HG02943 (cell line): ENCODE measurements at regions not wholly inside any gene's neighbourhood (a gene's known extent, or its start where the extent isn't known, plus 50 kb on each side); places are given as distances from the start of the nearest gene placed in this dataset.
"Not testable (repeated sequence)": the region's sequence is repeated elsewhere in the genome, so short reads cannot be mapped to it uniquely, and the experiment has no call there.

Experiments
- ATAC-seq: cut with Tn5 transposase; IDR thresholded peaks from one replicate; pipeline ENCODE4 v1.9.1; 2021; ENCODE audit warnings: mild to moderate bottlenecking, low read depth, moderate library complexity; ENCODE audit not compliant: unreplicated experiment

DNA sequence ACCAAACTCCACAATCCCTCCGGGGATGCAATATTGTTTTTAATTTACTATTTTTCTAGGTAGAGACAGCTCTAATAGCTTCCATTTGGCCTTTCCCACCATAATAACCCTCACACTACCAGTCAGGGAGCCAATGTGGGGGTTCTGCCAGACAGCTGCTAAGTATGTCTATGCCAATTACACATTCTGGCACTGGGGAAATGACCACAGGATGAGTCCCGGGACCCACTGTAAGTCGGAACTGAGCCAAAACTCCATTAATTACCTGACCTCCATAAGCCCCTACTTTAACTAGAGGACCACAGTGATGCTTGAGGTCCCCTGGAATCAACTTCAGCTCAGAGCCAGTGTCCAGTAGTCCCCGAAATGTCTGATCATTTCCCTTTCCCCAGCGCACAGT, 95.2 kb upstream of the USP25 start:
- not testable (repeated sequence) for ATAC-seq

DNA sequence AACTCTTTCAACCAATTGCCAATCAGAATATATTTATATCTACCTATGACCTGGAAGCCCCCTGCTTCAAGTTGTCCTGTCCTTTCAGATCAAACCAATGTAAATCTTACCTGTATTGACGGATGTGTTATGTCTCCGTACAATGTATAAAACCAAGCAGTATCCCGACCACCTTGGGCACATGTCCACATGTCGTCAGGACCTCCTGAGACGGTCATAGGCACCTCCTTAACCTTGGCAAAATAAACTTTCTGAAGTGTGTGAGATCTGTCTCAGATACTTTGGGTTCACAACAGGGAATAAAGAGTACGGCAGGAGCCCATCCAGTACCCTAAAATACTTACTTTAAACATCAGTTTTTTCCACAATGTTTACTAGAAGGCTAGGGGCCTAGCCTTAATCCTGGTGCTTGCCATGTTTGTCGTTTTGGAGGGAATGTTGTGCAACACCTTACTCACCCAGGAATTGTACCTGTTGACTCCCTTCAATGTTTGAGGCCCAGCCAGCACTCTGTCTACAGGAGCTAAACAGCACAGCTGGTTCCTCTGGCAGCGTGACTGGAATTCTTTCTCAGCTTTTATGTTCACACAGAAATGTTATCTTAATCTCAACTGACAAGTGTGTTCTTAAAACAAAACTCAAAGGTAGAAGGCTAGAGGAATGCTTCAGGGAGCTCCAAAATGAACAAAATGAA, 90.8 kb upstream of the USP25 start:
- no peak for ATAC-seq

DNA sequence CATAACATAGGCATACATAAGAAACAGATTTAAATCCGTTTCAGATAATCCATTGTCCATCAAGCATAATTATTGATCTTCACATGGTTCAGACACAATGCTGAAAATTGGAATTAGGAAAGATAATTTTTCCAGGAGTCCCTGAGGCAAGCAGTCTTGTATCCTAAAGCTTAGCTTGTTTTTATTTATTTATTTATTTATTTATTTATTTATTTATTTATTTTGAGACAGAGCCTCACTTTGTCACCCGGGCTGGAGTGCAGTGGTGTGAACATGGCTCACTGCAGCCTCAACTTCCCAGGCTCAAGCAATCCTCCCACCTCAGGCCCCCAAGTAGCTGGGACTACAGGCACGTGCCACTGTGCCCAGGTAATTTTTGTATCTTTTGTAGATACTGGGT, 89.7 kb upstream of the USP25 start:
- ATAC-seq, result not testable (repeated sequence)

DNA sequence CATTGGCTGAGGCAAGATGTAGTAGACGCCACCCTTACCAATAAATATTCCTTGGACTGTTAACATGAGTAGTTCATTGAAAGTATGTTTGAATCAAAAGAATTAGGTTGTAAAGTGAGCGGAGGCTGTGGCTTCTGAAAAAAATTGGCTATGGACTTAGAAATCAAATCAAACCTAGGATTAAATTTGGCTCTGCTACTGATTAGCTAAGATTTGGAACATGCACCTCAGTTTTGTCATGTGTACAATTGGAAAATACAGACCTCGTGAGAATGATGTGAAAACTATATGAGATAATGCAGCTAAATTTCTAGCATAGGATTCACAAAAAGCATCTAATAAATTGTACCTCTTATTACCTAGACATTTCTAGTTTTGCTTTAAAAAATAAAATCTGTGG, 85.3 kb upstream of the USP25 start:
- ATAC-seq, result no peak

DNA sequence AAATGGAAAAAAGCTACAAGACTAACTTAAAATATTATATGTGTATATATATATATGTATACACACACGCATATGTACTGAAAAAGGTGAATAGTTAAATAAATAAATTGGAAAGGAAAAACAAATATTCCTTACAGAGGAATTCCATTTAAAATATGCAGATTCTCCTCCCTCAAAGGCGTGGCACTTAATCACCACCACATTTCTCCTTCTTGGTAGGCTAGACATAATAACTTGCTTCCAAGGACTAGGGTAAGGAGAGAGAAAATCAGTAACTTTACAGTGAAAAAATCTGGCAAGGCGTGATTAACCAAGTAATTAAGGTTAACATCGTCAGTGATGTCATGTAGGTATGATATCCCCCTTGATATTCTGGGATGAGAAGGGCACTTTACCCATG, 84.0 kb upstream of the USP25 start:
- no peak for ATAC-seq

DNA sequence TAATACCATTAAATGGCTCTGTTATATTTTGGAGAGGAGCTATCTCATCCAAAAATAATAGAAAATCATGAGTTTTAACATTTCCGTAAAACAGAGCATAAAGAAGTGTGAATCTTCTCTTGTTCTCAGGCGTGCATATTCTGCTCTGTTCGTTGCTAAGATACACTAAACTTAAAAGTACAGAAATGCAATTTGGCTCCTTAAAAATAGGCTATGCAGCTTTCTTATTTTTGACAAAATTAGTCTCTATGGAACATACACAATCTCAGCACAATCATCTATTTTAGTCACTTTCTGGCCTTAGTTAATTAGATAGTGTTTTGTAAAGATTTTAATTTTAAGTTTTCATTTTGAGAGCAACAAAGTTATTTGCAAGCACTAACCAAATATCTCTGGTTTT, 79.0 kb upstream of the USP25 start:
- no peak for ATAC-seq

DNA sequence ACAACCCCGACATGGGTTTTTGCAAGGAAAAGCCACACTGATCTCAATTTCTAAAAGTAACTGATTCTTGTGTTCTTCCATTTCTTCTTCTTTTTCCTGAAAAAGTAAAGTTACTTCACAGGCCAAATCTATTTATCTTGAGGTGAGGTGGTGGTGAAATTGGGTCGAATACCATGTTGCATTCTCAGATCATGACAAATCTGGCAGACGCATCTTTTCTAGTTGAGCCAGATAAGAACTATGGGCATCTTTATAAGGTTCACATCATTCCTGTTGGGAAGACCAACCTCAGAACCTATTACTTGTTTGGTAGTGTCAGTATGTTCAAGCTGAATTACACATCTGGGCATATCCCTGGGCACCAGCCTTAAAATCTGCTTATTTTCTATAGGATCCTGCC, 78.6 kb upstream of the USP25 start:
- no peak for ATAC-seq

DNA sequence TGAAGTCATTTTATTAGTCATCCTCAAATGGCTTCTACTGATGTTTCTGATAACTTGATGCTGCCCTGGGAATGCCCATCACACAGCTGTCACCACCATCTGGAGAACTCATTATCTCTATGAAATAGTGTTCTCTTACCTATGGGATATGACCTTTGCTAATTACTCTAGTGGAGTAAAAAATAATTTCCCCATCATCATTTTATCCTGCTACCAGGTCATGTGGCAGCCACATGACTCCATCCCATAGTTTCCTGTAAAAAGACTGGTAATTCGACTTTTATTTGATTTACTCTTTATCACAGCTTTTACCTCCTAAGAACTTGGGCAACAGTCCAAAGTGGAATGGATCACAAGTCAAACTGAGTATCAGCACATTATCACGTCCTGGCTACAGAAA, 76.1 kb upstream of the USP25 start:
- ATAC-seq, result no peak

DNA sequence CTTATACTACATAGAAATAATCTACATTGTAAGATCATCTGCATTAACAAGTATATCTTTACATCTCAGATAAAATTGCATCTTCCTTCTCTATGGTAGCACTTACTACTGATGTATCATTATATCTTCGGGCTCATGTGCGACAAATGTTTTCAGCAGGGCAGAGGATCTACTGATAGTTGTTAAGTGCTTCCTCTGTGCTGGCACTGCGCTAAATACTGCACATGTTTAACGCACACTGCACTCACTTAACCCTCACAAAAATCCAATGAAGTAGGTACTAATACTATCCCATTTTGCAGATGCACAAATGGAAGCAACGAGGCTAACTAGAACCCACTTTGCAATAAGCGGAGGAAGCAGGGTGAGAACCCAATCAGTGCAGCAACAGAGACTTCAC, 75.6 kb upstream of the USP25 start:
- no peak for ATAC-seq

DNA sequence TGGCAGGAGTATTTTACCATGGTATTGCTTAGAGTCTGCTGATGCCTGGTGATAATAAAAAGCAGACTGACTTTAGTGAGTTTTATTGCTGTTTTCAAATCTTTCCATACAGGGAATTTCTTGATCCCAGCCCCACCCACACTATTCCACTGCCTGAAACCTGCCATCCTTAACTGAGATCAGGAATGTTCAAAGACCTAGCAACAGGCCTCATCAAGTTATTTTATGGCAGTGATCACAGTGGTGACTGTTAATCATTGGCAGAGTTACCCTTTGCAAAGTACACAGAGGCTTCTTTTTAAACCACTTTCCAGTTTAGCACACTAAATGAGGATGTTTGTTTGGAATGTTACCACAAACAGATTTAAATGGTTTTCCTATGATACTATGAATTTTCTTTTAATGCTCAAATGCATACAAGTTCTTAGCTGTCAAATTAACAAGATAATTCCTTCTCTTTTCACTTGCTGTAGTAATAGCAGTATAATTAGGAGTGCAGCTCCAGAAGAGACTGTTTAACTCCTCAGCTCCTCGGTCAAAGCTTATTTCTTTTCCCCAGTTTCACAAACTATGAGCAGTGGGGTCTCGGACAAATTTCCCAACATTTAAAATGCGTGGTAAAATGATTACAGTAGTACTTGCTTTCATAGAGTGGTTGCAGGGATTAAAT, 69.9 kb upstream of the USP25 start:
- no peak for ATAC-seq

DNA sequence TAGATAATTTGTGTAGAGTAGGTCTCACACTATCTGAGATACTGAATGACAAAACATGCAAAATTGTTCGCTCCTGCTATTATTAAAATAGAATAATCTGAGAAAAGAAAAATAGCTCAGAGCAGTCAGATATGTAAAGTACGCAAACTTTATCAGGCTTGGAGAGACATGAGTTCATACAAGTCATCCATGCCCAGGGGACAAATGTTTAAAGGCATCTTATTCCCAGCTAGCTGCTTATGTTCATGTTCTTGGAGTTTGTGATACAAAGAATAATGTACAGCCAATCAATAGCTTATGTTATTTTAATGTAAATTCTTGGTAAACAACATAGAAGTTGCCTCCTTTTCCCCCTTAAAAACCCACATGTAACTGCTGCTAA, 69.4 kb upstream of the USP25 start:
- ATAC-seq, result no peak

DNA sequence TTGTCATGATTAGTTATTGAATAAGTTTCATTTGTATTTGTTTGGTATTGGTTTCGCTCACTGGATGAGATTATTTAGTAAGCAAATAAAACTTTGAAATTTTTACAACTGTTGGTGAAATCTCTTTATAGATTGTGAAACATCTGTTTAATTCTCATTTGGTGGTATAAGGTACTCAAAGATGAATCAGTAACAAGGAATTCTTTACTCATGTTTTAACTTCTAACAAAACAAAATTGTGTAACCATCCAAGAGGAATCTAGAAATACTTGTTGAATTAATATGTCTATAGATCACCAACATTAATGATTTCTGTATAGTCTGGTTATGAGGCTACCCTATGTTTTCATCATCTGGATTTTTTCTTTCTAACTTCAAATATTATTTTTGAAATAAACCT, 62.8 kb upstream of the USP25 start:
- ATAC-seq, result no peak

DNA sequence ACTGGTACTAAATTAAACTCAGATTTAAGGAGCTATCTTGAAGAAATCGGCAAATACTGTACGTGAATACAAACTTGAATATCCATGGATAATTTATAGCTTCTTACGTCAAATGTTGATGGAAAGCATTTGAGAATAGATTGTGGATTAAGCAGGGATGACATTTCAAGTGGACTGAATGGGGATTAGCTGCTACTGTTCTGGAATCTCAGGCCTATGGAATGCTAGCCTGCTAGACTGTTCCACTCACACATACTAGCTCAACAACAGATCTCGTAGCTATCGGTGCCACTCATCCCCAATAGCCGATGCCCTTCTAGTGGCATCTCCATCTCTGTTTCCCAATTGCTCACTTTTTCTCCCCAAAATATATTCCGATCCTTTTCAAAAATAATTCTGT, 62.0 kb upstream of the USP25 start:
- no peak for ATAC-seq

DNA sequence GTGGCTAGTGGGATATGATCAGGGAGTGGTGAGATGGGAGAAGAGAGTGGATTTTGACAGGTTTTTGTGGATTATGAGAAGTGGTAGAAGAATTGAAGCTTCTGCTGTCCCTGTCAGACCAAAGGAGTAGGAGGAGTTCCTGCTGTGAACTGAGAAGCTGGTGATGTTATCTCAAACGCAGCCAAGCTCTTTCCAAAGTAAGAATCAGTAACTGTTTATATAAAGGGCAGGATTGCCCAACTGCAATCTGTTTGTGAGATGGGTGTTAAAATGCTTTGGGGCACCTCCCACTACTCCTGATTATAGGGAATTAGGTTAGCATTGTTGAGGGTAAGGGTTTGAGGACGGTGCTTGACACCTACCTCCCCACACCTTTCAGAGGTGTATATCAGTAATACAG, 60.5 kb upstream of the USP25 start:
- no peak for ATAC-seq

DNA sequence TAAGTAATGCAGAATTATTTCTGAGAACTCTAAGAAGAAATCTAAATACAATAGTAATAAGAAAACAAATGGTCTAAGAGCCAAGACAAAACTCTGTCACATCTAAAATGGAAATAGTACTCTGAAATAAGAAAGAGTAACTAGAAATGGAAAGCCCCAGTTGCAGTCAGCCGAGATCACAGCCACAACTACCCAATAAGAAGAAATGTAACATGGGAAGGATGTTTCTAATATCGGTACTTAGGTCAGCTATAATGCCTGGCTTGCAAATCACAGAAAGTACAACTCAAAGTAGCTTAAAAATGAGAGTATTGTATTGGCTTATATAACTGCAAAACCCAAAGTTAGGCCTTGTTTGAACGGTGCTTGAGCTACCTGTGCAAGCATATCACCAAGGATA, 58.6 kb upstream of the USP25 start:
- ATAC-seq, result no peak

DNA sequence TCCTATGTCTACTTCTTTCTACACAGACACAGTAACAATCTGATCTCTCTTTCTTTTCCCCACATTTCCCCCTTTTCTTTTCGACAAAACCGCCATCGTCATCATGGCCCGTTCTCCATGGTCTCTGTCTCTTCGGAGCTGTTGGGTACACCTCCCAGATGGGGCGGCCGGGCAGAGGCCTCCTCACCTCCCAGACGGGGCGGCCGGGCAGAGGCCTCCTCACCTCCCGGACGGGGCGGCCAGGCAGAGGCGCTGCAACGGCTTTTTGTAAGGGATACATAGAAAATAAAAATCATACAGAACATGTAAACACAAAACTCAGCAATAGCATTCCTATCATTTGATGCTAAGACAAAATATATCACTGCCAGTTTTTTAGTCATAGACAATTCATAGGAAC, 57.2 kb upstream of the USP25 start:
- not testable (repeated sequence) for ATAC-seq

DNA sequence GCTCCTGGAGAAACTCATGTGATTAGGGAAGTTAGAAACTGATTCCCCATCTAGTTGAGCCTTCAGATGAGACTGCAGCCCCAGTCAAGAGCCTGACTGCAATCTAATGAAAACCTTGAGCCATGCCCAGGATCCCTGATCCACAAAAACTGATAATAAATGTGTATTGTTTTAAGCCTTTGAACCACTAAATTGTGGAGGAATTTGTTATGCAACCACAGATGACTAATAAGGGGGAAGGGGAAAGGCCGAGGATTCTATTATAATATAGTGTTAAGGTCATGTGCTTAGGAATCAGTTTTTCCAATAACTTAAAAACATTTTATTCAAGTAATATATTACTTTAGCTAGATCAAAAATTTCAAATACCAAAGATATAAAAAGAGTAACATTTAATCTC, 52.8 kb upstream of the USP25 start:
- no peak for ATAC-seq

DNA sequence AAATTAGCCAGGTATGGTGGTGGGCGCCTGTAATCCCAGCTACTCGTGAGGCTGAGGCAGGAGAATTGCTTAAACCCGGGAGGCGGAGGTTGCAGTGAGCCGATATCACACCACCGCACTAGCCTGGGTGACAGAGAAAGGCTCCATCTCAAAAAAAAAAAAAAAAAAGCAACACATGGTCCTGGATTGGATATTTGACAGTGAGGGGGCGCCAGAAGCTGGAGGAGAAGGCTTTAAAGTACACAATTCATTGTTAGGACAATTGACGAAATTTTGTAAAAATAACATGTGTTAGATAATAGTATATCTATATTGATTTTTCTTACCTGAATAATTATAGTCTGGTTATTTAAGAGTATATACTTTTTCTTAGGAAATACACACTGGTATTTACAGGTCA, 50.2 kb upstream of the USP25 start:
- ATAC-seq, result no peak
